Activated CD4-positive, alpha-beta T cell treated with anti-CD3 and anti-CD28 coated beads, Interleukin-2, Interleukin-4, amounts not matched to agents 100 ng/mL and 50 ng/mL, durations not matched to agents 16 hours and 8 hours (primary cell): ENCODE measurements at regions not wholly inside any gene's neighbourhood (a gene's known extent, or its start where the extent isn't known, plus 50 kb on each side); places are given as distances from the start of the nearest gene placed in this dataset.

Experiments
- DNase-seq: peaks from one replicate; pipeline ENCODE4 v3.0.0-alpha.2; 2020; ENCODE audit warnings: low spot score

- DNase-seq = peak; percentile 92
These were observed 67.3 kb upstream of the KLF6 start for GRCh38 chr10:3852147-3852904.

GRCh38 chr10:3850999-3851937 lies 66.3 kb upstream of the KLF6 start:
- DNase-seq = no peak

DNA sequence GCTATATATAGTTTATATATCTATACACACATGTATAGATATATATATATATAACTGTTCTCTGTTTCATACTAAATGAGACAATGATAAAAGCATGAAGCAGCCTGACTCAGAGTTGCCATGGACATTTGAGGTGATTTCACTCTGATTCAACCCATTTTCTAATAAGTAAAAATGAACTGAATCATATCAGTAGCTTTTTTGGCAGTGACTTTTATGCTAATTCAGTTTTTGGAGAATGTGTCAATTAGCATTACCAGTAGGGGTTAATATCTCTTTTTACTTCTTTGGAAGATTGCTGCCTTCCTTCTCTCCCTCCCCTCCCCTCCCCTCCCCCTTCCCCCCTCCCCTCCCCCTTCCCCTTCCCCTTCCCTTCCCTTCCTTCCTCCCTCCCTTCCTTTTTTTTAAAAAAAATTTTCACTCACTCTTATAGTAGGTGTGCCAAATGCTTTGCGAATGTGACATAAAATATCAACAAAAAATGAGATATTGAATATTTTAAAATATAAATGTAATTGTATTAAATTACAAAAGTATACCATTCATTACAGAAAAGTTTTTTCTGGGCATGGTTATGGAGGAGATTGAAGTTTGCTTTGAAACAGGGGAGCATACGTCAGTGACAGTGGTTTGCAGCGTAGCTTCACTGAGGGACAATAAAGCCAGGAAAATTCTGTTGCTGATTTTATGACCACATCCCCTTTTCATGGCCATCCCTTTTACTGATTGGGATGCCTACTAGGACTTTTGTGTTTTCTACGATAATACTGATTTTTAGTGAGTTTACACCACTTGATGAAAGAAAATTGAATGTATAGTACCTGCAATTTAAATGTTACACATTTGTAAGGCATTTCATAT lies 64.0 kb upstream of the KLF6 start:
- DNase-seq = peak; percentile 55

DNA sequence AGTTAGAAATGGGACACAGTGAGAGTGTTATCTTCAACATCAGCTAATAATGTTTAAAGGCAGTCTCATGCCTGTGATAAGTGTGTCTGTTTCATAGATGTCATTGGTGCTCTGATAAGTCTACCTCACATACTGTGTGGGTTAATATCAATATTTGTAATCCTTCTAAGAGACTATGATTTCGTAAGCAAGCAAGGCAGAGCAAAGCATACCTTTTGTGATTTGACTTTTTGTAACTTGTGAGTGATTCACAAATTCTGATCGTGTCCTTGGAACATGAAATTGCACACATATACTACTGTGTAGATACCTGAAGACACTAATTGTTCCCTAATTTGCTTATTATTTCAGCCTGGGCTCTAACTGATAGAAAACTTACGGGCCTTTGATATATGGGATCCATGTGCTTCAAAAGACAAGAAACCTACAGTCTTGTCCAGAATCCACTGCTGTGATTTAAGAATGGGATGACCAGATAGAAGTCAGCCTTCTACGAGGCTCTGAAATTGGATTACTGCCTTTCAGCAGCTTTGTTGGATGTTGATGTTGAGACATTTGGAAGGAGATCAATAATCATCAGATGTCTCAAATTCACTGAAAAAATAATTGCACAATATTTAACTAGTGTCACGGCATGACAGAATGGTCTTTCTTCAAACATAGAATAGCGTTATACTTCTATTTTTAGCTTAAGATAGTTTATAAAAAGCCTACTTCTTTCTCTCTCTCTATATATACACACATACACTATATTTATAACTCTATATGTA lies 63.2 kb upstream of the KLF6 start:
- no peak for DNase-seq

DNA sequence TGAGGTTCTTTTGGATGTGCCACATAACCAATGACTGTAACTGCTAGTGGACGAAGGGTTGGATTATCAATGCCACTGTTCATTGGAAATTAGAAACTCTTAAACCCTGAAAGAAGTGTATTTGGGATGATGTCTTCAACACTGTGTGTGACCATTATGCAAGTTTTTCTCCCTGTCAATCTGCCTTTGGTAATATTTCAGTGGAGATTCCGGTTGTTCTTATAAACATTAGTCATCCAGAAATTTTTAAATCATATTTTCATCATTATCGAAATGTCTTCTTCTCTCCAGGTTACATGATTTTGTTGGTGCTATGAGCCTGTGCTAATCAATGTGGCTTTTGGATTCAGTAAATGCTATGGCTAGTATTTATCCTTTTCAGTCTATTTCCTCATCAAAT lies 61.7 kb upstream of the KLF6 start:
- no peak for DNase-seq

DNA sequence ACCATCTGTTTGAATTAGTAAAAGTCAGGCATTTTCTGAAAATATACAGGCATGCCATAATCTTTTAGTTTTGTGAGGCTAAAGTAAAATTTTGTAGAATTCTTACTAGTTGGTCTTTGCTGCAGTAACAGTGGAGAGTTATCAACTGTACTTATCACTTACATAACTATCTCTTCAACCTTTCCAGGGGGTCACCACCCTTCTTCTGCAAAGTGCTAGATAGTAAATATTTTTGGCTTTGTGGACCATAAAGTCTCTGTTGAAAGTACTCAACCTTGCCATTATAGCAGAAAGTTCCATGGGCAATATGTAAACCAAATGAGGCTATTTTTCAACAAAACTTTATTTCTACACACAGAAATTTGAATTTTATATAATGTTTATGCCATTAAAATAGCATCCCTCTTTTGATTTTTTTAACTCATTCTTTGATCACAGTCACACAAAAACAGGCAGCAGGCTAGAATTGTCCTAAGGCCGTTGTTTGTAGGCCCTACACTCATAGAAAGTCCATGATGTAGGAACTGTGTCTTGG lies 59.5 kb upstream of the KLF6 start:
- DNase-seq = no peak

DNA sequence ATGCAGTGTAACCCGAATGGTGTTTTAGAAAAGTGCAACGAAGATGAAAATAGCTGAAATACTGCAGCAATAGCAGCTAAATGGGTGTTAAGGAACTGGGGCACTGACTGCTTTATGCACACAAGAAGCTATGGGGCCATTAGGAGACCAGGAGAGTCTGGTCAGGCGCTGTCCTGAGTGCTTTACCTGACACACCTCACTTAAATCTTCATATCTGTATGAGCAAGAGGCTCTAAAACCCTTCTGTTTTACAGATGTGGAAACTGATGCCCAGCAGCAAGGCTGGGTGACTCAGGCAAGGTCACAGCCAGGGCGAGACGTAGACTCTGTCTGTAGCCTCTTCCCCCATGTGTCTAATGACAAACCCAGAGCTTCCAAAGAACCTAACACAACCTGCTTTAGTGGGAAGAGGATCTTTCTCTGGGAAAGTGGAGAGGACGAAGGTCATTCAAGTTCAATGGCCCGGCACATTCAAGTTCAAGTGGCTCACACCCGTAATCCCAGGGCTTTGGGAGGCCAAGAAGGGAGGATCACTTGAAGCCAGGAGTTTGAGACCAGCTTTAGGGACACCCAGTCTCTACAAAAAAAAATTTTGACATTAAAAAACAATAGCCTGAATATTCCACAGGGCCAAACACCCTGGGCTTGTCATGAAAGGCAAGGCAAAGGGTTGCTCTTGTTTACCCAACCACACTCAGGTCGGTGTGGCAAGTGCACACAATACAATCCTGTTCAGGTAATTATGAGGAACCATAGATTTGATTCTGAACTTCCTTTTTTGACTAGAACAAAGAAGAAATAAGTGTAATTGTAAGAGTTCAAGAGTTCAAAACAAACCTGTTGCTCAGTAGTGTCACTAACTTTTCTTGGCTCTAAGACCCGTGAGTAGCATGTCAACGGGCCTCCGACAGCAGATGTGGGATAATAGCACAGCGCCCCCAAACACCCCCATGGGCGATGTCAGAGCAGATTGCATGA lies 53.7 kb upstream of the KLF6 start:
- DNase-seq = no peak

DNA sequence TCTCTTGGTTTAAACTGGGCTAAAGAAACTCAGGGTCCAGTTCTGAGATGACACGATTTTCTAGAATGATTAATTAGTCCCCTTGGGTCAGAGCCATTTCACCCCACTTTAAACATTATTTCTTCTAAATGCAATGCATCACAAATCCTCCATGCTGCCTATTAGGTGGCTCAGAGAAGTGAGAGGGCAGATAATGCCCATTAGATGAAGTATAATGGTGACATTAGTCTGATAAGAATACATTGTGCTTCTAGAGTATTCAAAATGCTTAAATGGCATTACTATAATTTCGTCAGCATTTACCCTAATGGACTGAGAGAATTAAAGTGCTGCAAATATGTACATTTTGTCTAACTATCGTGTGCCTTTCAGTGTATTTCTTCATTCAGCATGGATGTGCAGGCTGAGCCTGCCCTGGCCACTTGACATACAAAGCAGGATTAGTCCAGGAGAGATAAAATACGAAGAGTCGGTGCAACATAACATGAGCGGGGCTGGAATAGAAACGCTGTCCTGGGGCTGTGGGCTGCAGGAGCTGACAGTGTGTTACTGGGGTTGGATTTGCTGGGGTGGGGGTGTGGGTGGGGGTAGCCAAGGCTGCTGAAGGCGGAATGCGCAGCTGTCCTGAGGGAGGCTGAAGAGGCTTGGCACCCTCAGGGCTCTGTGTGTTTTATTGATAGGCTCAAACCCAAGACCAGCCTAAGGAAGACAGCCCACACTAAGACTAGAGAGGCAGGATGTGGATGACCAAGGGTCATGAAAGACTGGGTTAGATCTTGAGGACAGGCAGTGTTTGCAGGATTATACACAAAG lies 52.8 kb upstream of the KLF6 start:
- DNase-seq = no peak

- peak; percentile 70 for DNase-seq
These were observed 51.3 kb upstream of the KLF6 start for GRCh38 chr10:3836222-3836820.

GRCh38 chr10:3835770-3836169 lies 50.8 kb upstream of the KLF6 start:
- peak; percentile 14 for DNase-seq

DNA sequence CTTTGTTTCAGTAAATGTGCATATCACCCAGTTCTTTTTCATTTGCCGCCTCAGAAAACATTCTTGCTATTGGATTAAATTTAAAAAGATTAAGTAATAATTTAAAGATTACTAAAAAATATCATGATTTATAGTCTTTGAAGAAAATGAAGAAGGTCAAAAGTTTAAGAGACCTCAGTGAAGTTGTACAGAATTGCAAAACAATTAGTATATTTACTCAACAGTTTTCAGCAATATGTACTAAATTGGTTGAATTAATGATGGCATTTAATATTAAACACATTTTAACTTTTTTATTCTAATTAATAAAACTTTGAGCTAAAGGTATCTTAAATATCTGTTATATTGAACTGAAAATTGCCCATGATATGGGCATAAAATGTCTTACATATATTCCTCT lies 49.9 kb upstream of the KLF6 start:
- no peak for DNase-seq
